ENCODE measurements at regions not wholly inside any gene's neighbourhood (a gene's known extent, or its start where the extent isn't known, plus 50 kb on each side); places are given as distances from the start of the nearest gene placed in this dataset.

- TF ChIP-seq, protein P1, sequence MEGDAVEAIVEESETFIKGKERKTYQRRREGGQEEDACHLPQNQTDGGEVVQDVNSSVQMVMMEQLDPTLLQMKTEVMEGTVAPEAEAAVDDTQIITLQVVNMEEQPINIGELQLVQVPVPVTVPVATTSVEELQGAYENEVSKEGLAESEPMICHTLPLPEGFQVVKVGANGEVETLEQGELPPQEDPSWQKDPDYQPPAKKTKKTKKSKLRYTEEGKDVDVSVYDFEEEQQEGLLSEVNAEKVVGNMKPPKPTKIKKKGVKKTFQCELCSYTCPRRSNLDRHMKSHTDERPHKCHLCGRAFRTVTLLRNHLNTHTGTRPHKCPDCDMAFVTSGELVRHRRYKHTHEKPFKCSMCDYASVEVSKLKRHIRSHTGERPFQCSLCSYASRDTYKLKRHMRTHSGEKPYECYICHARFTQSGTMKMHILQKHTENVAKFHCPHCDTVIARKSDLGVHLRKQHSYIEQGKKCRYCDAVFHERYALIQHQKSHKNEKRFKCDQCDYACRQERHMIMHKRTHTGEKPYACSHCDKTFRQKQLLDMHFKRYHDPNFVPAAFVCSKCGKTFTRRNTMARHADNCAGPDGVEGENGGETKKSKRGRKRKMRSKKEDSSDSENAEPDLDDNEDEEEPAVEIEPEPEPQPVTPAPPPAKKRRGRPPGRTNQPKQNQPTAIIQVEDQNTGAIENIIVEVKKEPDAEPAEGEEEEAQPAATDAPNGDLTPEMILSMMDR (IDR thresholded peaks at IDR 0.05), result no peak
Observed at GRCh38 chr1:229158341-229158921, 112.5 kb upstream of the RAB4A start.

GRCh38 chr1:229158927-229159326 is 112.0 kb upstream of the RAB4A start:
- TF ChIP-seq, protein P1 (IDR thresholded peaks at IDR 0.05), result no peak

GRCh38 chr1:229159668-229160544 is 111.0 kb upstream of the RAB4A start:
- TF ChIP-seq, protein P1 (IDR thresholded peaks at IDR 0.05), result no peak

- TF ChIP-seq, protein P1 (IDR thresholded peaks at IDR 0.05), result no peak
Observed at GRCh38 chr1:229161740-229162139, 109.2 kb upstream of the RAB4A start.

DNA sequence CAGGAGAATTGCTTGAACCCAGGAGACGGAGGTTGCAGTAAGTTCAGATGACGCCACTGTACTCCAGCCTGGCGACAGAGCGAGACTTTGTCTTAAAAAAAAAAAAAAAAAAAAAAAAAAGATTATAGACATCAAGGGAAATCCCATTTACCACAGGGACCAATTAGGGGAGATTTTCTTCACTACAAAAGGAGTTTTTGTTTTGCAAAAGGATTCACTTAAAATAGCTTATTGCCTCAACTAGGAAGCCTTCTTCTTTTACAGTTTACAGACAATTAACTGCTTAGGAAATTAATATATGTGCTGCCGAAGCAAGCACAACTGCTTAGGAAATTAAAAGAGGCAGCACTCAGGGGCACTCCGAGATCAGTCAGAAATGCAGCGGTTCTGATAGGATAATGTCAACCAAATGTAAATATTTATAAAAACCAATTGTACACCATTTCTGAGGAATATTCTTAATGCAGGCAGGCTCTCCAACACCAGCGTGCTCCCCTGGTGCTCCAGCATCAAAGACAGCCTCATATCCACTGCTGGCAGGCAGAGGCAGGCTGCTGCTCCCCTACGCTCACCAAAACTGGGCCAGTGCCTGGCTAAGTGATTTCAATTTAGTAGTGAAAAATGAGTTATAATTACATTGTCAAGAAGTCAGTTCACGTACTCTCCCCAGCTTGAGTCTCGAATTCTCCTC is 107.9 kb upstream of the RAB4A start:
- TF ChIP-seq, protein P1 (IDR thresholded peaks at IDR 0.05), result no peak

- TF ChIP-seq, protein P1 (IDR thresholded peaks at IDR 0.05), result no peak
Observed at GRCh38 chr1:229164348-229164747, 106.6 kb upstream of the RAB4A start.

DNA sequence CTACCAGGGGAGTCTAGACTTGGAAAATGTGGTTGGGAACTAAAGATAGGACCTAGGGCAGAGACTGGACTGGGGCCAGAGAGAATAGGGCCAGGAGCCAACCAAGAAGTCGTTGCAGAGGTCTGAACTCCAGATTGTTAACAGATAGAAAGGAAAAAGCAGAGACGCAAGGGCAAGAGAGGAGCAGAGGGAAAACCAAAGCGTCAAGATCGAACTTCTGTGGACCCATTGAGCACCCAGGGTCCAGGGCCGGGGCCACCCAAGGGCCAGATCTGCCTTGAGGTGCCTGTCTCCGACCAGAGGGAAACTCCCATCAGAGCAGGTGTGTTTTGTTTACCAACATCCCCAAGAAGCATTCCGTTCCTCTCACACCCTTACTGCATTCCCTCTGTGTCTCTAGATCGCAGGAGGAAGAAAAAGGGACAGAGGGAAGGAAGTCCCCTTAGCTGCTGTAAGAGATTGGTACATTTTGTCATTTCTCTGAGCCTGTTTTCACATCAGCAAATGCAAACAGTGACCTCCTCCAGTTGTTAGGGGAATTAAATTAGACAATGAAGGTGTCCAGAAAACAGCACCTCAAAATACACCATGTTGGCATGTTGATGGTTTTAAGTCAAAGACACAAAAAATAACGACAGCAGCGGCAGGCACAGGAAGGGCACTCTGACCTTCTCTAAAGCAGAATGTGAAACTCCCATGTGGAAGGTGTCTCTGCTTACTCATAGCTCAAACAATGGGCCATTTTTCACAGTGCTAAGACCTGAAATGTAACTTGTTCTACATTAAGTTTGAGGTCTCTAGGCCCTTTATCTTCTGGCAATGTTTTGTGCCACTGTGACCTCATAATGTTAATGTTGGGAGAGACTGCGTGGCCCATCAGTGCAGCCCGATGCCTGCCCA is 105.8 kb upstream of the RAB4A start:
- TF ChIP-seq, protein P1 (IDR thresholded peaks at IDR 0.05), result no peak
